Muscle of arm (tissue), 1 donor: ENCODE measurements at regions not wholly inside any gene's neighbourhood (a gene's known extent, or its start where the extent isn't known, plus 50 kb on each side); places are given as distances from the start of the nearest gene placed in this dataset.
"Not testable (repeated sequence)": the region's sequence is repeated elsewhere in the genome, so short reads cannot be mapped to it uniquely, and the experiment has no call there.

Experiments
- DNase-seq: peaks from one replicate; pipeline ENCODE4 v3.0.0-alpha.2; 2013

- DNase-seq: no peak
Observed at GRCh38 chr11:130550984-130551383, 102.5 kb downstream of the ADAMTS15 start.

- no peak for DNase-seq
Observed at GRCh38 chr11:130551388-130551787, 102.9 kb downstream of the ADAMTS15 start.

GRCh38 chr11:130553306-130553705 lies 104.9 kb downstream of the ADAMTS15 start:
- peak; percentile 63 for DNase-seq

GRCh38 chr11:130554241-130555055 lies 106.0 kb downstream of the ADAMTS15 start:
- no peak for DNase-seq

- no peak for DNase-seq
Observed at GRCh38 chr11:130555251-130555841, 106.9 kb downstream of the ADAMTS15 start.

GRCh38 chr11:130560000-130560780 lies 111.7 kb downstream of the ADAMTS15 start:
- DNase-seq: no peak

DNA sequence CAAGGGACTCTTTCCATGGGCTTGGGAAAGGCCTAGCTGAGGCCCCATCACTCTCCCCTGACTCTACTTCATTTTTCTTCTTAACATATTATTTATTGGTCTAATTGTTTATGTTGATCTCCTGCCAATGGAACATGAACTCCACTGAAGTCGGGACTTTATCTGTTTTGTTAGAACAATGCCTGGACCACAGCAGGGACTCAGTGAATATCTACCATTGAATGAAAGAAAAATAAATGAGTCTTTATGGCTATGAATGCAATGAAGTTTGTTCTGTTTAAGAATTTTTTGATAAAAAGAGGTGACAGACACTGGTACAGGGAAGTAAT lies 112.3 kb downstream of the ADAMTS15 start:
- DNase-seq: no peak

GRCh38 chr11:130561441-130561881 lies 113.0 kb downstream of the ADAMTS15 start:
- no peak for DNase-seq

GRCh38 chr11:130562549-130562948 lies 114.1 kb downstream of the ADAMTS15 start:
- no peak for DNase-seq

- DNase-seq: not testable (repeated sequence)
Observed at GRCh38 chr11:130566360-130566759, 117.9 kb downstream of the ADAMTS15 start.

- no peak for DNase-seq
Observed at GRCh38 chr11:130571519-130571918, 123.1 kb downstream of the ADAMTS15 start.

DNA sequence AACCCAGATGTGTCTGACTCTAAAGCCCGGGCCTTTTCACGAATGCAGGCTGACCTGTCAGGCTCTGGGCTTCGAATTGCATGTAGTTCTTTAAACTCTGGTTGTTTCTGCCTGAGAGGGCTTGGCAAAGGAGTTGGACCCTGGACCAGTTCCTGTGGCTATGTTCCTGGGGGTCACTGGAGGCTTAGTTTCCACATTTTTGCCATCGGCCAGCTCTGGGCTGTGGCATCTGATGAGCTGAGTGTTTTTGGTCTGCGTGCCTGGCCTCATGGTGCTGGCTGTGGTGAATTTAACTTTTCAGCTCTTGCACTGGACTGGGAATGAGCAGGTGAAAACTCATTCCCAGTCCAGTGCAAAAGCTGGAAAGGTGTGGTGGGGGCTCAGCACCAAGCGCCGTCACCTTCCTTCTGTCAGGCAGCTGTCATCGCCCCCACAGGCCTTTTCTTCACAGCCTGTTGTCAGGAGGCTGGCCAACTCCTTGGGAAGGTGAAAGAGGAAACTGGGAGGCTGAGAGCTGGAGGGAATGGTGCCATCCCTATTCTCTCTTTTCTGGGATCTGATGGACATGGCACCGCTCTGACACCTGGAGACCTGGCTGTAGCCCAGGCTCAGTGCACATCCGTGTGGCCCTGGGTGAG lies 123.6 kb downstream of the ADAMTS15 start:
- no peak for DNase-seq

- no peak for DNase-seq
Observed at GRCh38 chr11:130573767-130574166, 125.3 kb downstream of the ADAMTS15 start.

DNA sequence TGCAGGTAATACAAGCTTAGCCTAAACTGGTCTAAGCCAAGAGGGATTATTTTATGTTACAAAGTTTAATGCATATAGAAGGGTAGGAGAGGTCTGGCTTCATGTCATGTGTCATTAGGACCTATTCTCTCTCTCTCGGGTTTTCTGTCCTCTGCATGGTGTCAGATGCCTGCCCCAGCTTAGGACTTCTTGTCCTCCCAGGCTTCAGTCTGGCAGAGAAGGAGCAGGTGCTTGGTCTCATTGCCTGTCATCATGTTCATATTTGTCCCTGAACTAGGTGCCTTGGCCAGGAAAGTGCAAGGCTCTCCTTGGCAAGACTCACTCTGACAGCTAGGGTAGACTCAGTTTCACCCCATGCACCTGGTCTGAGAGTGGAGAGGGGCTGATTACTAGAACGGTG lies 126.3 kb downstream of the ADAMTS15 start:
- no peak for DNase-seq

- no peak for DNase-seq
Observed at GRCh38 chr11:130576146-130576545, 127.7 kb downstream of the ADAMTS15 start.

- DNase-seq: no peak
Observed at GRCh38 chr11:130578738-130579368, 130.4 kb downstream of the ADAMTS15 start.

DNA sequence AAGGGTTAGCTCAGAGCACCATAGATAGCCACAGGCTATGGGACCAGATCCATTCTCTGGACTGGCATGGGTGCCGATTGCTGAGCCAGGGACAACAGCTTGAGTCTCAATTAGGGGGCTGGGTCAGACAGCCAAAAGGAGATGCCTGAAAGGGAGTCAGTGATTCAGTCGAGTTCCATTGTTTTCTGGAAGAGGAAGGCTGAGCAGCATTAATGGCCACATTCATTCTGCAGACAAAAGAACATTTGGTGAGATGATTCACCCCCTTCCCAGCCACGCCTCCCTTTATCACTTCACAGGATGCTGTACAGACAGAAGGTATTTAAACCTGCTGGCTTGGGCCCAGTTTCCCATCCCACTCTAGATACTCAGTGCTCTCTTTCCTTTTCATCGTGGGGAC lies 131.9 kb downstream of the ADAMTS15 start:
- no peak for DNase-seq

- no peak for DNase-seq
Observed at GRCh38 chr11:130580891-130581492, 132.5 kb downstream of the ADAMTS15 start.

DNA sequence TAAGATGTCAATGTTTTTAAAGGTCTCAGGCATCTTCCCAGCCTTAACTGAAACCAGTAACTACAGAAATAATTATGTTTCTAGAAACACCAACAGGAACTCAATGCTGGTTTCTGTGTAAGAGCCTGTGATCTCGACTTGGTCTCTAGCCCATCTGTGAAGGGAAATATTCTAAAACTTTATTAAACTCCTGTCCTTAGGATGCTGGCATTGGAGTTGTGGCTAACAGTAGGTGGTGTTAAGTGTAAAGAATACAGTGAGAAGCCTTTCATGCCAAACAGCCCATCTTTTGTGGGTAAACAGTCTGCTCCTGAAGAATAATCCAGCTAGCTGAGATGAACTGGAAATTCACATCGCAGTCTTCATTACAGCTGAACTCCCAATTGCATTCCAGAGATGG lies 133.2 kb downstream of the ADAMTS15 start:
- DNase-seq: no peak

- no peak for DNase-seq
Observed at GRCh38 chr11:130582176-130582575, 133.7 kb downstream of the ADAMTS15 start.

DNA sequence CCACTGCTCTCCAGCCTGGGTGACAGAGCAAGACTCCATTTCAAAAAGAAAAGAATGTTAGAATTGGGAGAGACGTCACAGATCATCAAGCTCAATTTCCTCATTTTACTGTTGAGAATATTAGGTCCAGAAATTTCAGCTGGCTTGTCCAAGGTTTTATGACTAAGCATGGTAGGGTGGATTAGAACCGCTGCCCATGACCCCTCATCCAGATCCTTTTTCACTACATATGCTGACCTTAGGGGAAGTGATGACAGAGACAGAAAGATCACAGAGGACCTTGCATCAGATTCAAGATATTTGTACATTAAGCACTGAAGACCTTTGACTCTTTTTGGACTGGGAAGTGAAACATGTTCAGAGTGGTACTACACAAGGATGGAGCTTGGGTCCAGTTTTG lies 134.5 kb downstream of the ADAMTS15 start:
- DNase-seq: no peak
